ENCODE measurements at regions not wholly inside any gene's neighbourhood (a gene's known extent, or its start where the extent isn't known, plus 50 kb on each side); places are given as distances from the start of the nearest gene placed in this dataset.

GRCh38 chr20:60132827-60133670 lies 174.8 kb downstream of the CDH26 start (continued):
- TF ChIP-seq RNF2 (IDR thresholded peaks at IDR 0.05; ENCODE audit: borderline replicate concordance, low read depth, low read length, missing control alignments, poor library complexity, severe bottlenecking), result no peak
- TF ChIP-seq JUND (IDR thresholded peaks at IDR 0.05; ENCODE audit: low read length), result no peak
- no peak for TF ChIP-seq TCF12 (IDR thresholded peaks at IDR 0.05; ENCODE audit: low read depth, low read length)
- TF ChIP-seq PHF8 (conservative IDR thresholded peaks at IDR 0.05; ENCODE audit: low read depth, low read length), result no peak
- no peak for TF ChIP-seq RFX5 (IDR thresholded peaks at IDR 0.05; ENCODE audit: borderline replicate concordance, low read depth, low read length)
- no peak for TF ChIP-seq TEAD4 (IDR thresholded peaks at IDR 0.05; ENCODE audit: low read depth, low read length)
- TF ChIP-seq CREB1 (IDR thresholded peaks at IDR 0.05), result no peak
- TF ChIP-seq RAD21 (IDR thresholded peaks at IDR 0.05 in 1 of 2, conservative IDR thresholded peaks at IDR 0.05 in 1 of 2; ENCODE audit: low read depth in 2 of 2, low read length in 2 of 2), result no peak
- no peak for TF ChIP-seq CTBP2 (IDR thresholded peaks at IDR 0.05; ENCODE audit: borderline replicate concordance, insufficient read depth, insufficient read length, low read length)
- TF ChIP-seq, protein P1, sequence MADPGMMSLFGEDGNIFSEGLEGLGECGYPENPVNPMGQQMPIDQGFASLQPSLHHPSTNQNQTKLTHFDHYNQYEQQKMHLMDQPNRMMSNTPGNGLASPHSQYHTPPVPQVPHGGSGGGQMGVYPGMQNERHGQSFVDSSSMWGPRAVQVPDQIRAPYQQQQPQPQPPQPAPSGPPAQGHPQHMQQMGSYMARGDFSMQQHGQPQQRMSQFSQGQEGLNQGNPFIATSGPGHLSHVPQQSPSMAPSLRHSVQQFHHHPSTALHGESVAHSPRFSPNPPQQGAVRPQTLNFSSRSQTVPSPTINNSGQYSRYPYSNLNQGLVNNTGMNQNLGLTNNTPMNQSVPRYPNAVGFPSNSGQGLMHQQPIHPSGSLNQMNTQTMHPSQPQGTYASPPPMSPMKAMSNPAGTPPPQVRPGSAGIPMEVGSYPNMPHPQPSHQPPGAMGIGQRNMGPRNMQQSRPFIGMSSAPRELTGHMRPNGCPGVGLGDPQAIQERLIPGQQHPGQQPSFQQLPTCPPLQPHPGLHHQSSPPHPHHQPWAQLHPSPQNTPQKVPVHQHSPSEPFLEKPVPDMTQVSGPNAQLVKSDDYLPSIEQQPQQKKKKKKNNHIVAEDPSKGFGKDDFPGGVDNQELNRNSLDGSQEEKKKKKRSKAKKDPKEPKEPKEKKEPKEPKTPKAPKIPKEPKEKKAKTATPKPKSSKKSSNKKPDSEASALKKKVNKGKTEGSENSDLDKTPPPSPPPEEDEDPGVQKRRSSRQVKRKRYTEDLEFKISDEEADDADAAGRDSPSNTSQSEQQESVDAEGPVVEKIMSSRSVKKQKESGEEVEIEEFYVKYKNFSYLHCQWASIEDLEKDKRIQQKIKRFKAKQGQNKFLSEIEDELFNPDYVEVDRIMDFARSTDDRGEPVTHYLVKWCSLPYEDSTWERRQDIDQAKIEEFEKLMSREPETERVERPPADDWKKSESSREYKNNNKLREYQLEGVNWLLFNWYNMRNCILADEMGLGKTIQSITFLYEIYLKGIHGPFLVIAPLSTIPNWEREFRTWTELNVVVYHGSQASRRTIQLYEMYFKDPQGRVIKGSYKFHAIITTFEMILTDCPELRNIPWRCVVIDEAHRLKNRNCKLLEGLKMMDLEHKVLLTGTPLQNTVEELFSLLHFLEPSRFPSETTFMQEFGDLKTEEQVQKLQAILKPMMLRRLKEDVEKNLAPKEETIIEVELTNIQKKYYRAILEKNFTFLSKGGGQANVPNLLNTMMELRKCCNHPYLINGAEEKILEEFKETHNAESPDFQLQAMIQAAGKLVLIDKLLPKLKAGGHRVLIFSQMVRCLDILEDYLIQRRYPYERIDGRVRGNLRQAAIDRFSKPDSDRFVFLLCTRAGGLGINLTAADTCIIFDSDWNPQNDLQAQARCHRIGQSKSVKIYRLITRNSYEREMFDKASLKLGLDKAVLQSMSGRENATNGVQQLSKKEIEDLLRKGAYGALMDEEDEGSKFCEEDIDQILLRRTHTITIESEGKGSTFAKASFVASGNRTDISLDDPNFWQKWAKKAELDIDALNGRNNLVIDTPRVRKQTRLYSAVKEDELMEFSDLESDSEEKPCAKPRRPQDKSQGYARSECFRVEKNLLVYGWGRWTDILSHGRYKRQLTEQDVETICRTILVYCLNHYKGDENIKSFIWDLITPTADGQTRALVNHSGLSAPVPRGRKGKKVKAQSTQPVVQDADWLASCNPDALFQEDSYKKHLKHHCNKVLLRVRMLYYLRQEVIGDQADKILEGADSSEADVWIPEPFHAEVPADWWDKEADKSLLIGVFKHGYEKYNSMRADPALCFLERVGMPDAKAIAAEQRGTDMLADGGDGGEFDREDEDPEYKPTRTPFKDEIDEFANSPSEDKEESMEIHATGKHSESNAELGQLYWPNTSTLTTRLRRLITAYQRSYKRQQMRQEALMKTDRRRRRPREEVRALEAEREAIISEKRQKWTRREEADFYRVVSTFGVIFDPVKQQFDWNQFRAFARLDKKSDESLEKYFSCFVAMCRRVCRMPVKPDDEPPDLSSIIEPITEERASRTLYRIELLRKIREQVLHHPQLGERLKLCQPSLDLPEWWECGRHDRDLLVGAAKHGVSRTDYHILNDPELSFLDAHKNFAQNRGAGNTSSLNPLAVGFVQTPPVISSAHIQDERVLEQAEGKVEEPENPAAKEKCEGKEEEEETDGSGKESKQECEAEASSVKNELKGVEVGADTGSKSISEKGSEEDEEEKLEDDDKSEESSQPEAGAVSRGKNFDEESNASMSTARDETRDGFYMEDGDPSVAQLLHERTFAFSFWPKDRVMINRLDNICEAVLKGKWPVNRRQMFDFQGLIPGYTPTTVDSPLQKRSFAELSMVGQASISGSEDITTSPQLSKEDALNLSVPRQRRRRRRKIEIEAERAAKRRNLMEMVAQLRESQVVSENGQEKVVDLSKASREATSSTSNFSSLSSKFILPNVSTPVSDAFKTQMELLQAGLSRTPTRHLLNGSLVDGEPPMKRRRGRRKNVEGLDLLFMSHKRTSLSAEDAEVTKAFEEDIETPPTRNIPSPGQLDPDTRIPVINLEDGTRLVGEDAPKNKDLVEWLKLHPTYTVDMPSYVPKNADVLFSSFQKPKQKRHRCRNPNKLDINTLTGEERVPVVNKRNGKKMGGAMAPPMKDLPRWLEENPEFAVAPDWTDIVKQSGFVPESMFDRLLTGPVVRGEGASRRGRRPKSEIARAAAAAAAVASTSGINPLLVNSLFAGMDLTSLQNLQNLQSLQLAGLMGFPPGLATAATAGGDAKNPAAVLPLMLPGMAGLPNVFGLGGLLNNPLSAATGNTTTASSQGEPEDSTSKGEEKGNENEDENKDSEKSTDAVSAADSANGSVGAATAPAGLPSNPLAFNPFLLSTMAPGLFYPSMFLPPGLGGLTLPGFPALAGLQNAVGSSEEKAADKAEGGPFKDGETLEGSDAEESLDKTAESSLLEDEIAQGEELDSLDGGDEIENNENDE (IDR thresholded peaks at IDR 0.05; ENCODE audit: insufficient replicate concordance, low read length), result no peak

Measured in H1 (cell line).